Inflammatory macrophage (primary cell): ENCODE measurements at regions not wholly inside any gene's neighbourhood (a gene's known extent, or its start where the extent isn't known, plus 50 kb on each side); places are given as distances from the start of the nearest gene placed in this dataset.

ENCODE experiments used
- DNase-seq, 2 donors: peaks; one replicate each; pipeline ENCODE4 v3.0.0-alpha.2; 2020 to 2022

- no peak for DNase-seq
Observed at GRCh38 chr2:7766978-7767565, 849.9 kb downstream of the RNF144A start.

DNA sequence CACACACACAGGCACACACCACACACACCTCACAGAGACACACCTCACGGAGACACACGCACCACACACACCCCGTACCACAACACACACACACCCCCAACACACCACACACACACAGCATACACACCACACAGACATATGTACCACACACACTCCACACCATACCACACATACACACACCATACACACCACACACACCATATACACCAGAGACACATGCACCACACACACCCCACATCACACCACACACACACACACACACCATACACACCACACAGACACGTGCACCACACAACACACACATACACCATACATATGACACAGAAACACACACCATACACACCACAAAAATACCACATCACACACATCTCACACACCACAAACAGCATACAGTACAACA lies 850.7 kb downstream of the RNF144A start:
- no peak for DNase-seq

- no peak for DNase-seq
Observed at GRCh38 chr2:7771781-7772180, 854.6 kb downstream of the RNF144A start.

- DNase-seq, result peak; percentile 95
Observed at GRCh38 chr2:7773362-7774360, 856.4 kb downstream of the RNF144A start.

GRCh38 chr2:7774481-7774880 lies 857.3 kb downstream of the RNF144A start:
- no peak for DNase-seq

DNA sequence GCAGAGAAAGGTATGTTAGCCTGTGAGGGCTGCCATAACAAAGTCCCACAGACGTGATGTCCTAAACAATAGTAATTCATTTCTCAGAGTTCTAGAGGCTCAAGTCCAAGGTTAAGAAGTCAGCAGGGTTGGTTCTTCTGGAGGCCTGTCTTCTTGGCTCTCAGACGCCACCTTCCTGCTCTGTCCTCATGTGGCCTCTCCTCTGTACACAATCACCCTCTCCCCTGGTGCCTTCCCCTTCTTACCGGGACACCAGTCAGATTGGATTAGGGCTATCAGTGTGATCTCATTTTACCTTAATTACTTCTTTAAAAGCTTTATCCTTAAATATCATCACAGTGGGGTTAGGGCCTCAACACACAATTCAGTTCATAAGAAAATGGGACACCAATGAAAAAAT lies 860.5 kb downstream of the RNF144A start:
- no peak for DNase-seq

DNA sequence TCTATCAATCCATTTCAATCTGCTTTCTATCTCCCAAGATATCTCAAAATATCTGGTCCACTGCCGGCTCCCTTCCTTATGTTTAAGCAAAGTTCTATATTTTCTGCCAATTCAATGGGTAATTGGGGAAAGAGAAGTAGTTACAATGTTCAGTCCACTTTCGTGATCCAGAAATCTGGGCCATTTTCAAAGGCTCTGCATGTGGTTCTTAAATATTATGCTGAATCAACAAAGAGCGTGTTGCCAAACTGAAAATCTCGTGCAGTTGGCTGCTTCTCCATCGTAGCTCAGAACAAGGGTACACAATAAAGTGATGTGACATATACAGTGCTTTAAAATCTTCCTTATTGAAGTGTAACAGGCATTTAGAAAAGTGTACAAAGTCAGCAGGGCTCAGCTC lies 863.1 kb downstream of the RNF144A start:
- DNase-seq, result no peak

- DNase-seq, result no peak
Observed at GRCh38 chr2:7785700-7786099, 868.5 kb downstream of the RNF144A start.

GRCh38 chr2:7788736-7789135 lies 871.5 kb downstream of the RNF144A start:
- DNase-seq, result no peak

DNA sequence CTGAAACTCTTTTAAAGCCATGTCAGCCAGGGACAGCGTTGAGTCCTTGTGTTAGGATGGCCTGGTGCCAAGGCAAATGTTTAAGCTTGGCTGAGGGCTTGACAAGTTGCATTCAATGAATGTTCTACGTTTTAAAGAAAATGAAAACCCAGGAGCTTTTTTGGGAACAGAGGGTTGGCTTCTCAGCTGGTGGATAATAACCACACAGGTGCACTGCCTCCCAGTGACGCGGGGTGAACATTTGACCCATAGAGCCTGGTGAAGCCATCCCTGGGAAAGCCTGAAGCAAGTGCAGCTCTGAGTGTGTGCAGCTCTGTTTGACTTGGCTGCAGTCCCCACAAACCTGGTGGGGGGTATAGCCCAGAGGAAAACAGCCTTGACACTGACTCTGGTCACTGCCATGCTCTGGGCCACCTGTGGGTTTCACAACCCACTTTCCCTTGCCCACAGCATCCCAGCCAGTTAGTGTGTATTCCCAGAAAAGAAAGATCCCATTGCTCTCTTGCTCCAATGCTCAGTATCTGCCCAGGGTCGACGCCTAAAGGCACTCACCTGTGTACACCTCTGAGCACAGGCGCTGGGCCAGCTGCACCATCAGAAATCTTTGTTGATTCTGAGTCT lies 874.9 kb downstream of the RNF144A start:
- DNase-seq, result no peak

DNA sequence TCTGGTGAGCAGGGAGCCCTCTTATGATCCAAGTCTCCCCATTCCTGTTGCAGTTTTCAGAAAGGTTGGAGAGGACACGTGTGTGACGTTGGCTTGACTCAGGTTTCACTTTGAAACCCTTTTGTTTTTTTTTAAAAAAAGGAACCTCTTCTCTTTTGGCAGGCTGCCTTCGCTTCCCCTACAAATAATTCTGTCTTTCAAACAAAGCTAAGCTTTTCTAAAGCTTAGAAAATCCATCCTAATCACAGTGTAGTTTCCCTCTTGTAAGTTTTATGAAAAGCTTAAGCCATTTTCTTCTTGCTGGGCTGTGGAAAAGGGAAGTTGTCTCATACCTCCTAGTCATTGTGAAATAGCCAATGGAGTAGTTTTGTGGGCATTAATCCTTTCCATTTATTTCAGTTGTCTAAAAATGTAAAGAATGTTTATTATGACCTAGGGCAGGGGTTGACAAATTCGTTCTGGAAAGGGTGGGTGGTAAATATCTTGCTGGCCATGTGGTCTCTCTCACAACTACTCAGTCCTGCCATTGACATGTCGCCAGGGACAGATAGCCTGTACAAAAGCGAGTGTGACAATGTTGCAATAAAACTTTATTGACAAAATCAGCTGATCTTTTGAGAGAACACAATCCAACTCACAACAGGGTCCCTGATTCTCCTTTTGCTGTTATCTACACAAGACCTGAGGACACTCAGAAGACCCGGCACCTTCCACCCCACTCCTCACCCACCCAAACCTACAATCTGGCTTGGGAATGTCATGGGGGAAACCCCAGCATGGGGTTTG lies 878.8 kb downstream of the RNF144A start:
- DNase-seq, result peak; percentile 63 to 78

DNA sequence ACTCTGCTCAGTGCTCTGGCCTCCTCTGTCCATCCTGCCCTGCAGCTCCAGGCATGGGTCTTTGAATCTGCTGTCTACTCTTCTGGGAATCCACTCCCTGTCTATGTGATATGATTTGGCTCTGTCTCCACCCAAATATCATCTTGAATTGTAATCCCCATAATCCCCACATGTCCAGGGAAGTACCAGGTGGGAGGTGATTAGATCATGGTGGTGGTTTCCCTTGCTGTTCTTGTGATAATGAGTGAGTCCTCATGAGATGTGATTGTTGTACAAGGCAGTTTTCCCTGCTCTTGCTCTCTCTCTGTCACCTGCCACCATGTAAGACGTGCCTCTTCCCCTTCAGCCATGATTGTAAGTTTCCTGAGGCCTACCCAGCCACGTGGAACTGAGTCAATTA lies 881.8 kb upstream of the ID2 start:
- no peak for DNase-seq

DNA sequence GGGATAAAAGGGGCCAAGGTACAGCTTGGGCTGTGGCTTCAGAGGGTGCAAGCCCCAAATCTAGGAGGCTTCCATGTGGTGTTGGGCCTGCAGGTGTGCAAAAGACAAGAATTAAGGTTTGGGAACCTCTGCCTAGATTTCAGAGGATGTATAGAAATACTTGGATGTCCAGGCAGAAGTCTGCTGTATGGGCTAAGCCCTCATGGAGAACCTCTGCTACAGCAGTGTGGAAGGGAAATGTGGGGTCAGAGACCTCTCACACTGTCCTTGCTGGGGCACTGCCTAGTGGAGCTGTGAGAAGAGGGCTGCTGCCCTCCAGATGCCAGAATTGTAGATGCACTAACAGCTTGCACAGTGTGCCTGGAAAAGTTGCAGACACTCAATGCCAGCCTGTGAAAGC lies 880.6 kb upstream of the ID2 start:
- no peak for DNase-seq

GRCh38 chr2:7803515-7803914 lies 878.3 kb upstream of the ID2 start:
- no peak for DNase-seq

GRCh38 chr2:7809640-7810039 lies 872.2 kb upstream of the ID2 start:
- DNase-seq, result no peak

DNA sequence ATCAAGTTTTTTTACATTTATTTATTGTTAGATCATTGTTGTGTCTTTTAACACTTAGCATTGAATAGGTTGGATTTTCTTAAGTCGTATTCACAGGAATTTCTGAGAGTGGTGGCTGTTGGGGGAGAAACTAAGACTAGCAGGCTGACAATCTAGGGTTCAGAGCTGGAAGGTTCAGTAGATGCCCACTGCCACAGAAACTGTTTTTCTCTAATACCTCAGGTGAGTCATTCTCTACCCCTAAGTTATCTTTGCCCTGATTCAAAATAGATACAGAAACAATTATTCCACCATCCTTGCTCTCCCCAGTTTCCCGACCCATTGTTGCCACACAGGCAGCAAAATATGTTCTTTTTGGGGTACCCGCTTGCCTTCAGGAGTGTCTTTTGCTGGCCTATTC lies 870.8 kb upstream of the ID2 start:
- DNase-seq, result no peak

- no peak for DNase-seq
Observed at GRCh38 chr2:7812231-7812995, 869.4 kb upstream of the ID2 start.

DNA sequence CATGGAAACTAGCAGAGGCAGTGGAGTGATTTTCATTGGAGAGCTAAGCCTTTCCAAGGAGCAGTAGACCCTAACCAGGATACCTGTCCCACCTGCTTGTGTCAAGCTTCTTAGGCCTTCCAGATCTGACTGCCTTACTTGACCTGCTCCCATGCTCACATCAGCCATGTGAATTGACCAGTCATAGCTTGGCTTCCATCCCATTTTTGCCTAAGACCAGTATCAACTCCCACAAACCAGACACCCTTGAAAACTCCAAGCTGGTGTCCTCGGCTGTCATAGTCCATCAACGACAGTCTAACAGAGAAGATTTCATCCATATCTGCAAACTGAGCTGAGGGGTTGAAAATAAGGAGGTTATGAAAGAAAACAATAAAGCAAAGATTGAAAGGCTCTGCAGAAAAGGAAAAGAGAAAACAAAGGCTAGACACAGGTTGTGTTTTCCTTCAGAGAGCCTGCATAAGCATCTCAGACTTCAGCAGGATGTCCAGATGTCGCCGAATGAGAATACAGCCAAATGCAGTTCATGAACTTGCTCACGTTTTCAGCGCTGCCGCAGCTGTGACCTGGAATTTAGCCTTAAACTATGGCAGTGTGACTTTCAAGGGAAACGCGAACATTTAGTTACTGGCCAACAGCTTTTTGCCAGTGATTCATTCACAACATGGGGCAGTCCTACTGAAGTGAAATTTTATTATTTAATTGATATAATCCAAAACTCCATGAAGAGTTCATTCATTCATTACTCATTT lies 868.1 kb upstream of the ID2 start:
- no peak for DNase-seq

DNA sequence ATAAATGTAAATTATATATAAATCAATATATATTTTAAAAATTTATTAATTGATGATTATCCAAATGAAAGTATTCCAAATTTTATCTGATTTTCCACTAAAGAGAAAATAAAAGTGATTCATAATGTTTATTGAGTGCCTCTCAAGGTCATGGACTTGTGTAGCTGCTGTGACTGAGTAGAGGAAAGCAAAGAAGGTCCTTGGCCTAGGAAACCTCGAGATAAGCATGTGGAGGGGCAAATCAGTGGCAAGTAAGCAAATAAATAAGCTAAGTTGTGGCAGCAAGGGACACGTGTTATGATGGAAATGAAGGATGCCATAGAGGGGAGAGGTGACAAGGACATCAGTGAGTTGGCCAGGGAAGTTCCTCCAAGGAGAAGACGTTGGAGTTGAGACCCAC lies 866.1 kb upstream of the ID2 start:
- DNase-seq, result no peak

DNA sequence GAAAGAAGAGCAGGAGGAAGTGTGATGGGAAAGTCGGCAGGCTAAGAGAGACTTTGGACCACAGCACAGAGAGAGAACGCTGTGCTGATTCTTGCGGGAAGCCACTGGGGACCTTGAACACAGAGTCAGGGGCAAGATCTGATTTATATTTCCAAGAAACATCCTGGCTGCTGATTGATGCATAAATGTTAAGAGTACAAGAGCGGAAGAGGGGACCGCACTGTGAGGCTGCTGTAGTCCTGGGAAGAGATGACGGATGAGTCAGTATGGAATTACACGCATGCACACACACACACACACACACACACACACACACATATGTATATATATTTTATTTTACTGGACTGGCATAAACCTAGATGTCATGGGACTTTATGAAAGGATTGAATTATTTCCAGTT lies 865.6 kb upstream of the ID2 start:
- no peak for DNase-seq

GRCh38 chr2:7816944-7817343 lies 864.9 kb upstream of the ID2 start:
- no peak for DNase-seq
